GM21360 (cell line): ENCODE measurements at regions not wholly inside any gene's neighbourhood (a gene's known extent, or its start where the extent isn't known, plus 50 kb on each side); places are given as distances from the start of the nearest gene placed in this dataset.
"Not testable (repeated sequence)": the region's sequence is repeated elsewhere in the genome, so short reads cannot be mapped to it uniquely, and the experiment has no call there.

ENCODE experiments used
- ATAC-seq: cut with Tn5 transposase; IDR thresholded peaks from one replicate; pipeline ENCODE4 v1.9.1; 2021; ENCODE audit warnings: mild to moderate bottlenecking, moderate library complexity; ENCODE audit not compliant: unreplicated experiment

- ATAC-seq, result no peak
These were observed 591.5 kb downstream of the TRHDE start for GRCh38 chr12:72863671-72864070.

- ATAC-seq, result no peak
These were observed 593.8 kb downstream of the TRHDE start for GRCh38 chr12:72865921-72866320.

- ATAC-seq, result no peak
These were observed 596.9 kb downstream of the TRHDE start for GRCh38 chr12:72869024-72869423.

- ATAC-seq, result no peak
These were observed 600.2 kb downstream of the TRHDE start for GRCh38 chr12:72872238-72872887.

GRCh38 chr12:72872996-72873395 is 600.8 kb downstream of the TRHDE start:
- no peak for ATAC-seq

- ATAC-seq, result no peak
These were observed 603.9 kb downstream of the TRHDE start for GRCh38 chr12:72876092-72876491.

GRCh38 chr12:72888693-72889092 is 616.5 kb downstream of the TRHDE start:
- ATAC-seq, result no peak

GRCh38 chr12:72889791-72890190 is 617.6 kb downstream of the TRHDE start:
- no peak for ATAC-seq

- ATAC-seq, result no peak
These were observed 629.5 kb downstream of the TRHDE start for GRCh38 chr12:72901685-72902084.

- ATAC-seq, result no peak
These were observed 653.5 kb downstream of the TRHDE start for GRCh38 chr12:72925716-72926115.

- ATAC-seq, result not testable (repeated sequence)
These were observed 659.7 kb downstream of the TRHDE start for GRCh38 chr12:72931838-72932237.

- no peak for ATAC-seq
These were observed 665.3 kb downstream of the TRHDE start for GRCh38 chr12:72937486-72937885.

- ATAC-seq, result no peak
These were observed 685.3 kb downstream of the TRHDE start for GRCh38 chr12:72957454-72957853.

- no peak for ATAC-seq
These were observed 694.5 kb downstream of the TRHDE start for GRCh38 chr12:72966684-72967083.

- no peak for ATAC-seq
These were observed 702.9 kb downstream of the TRHDE start for GRCh38 chr12:72974954-72975555.

- ATAC-seq, result no peak
These were observed 706.8 kb downstream of the TRHDE start for GRCh38 chr12:72978999-72979398.

- ATAC-seq, result no peak
These were observed 710.2 kb downstream of the TRHDE start for GRCh38 chr12:72982356-72982755.

- ATAC-seq, result no peak
These were observed 714.8 kb downstream of the TRHDE start for GRCh38 chr12:72986963-72987362.

- no peak for ATAC-seq
These were observed 717.3 kb downstream of the TRHDE start for GRCh38 chr12:72989458-72989947.

GRCh38 chr12:72995029-72995428 is 722.9 kb downstream of the TRHDE start:
- ATAC-seq, result not testable (repeated sequence)

- no peak for ATAC-seq
These were observed 723.4 kb downstream of the TRHDE start for GRCh38 chr12:72995616-72996015.

GRCh38 chr12:73001806-73002205 is 729.6 kb downstream of the TRHDE start:
- not testable (repeated sequence) for ATAC-seq

GRCh38 chr12:73002504-73002903 is 730.3 kb downstream of the TRHDE start:
- not testable (repeated sequence) for ATAC-seq
